ENCODE measurements at regions not wholly inside any gene's neighbourhood (a gene's known extent, or its start where the extent isn't known, plus 50 kb on each side); places are given as distances from the start of the nearest gene placed in this dataset.

GRCh38 chr2:64399521-64399920 is 54.4 kb upstream of the LGALSL start:
- no peak overlapping the region for H3K4me3 Mint-ChIP-seq
- no peak overlapping the region for H3K27ac Mint-ChIP-seq
- H3K4me1 Mint-ChIP-seq (ENCODE audit: low read depth), result no peaks in the 10 kb centered on the region
- no peaks in the 10 kb centered on the region for H3K9me3 Mint-ChIP-seq
- H3K36me3 Mint-ChIP-seq (ENCODE audit: low read depth), result no peaks in the 10 kb centered on the region
- H3K27me3 Mint-ChIP-seq (ENCODE audit: low read depth), result no peaks in the 10 kb centered on the region

- Mint-ChIP-seq H3K27ac (no peak overlapping the region), H3K9me3 (no peaks in the 10 kb centered on the region), H3K36me3 (ENCODE audit: low read depth) (no peaks in the 10 kb centered on the region), H3K27me3 (ENCODE audit: low read depth) (no peaks in the 10 kb centered on the region), H3K4me1 (ENCODE audit: low read depth) (no peaks in the 10 kb centered on the region), H3K4me3 (no peak overlapping the region)
Measured at GRCh38 chr2:64400105-64400728, 53.7 kb upstream of the LGALSL start.

GRCh38 chr2:64400733-64401528 is 53.0 kb upstream of the LGALSL start:
- Mint-ChIP-seq H3K4me3 (no peak overlapping the region), H3K36me3 (ENCODE audit: low read depth) (no peaks in the 10 kb centered on the region), H3K9me3 (no peaks in the 10 kb centered on the region), H3K27ac (no peak overlapping the region), H3K4me1 (ENCODE audit: low read depth) (no peaks in the 10 kb centered on the region), H3K27me3 (ENCODE audit: low read depth) (no peaks in the 10 kb centered on the region)

- H3K27ac Mint-ChIP-seq, result no peak overlapping the region
- H3K27me3 Mint-ChIP-seq (ENCODE audit: low read depth), result no peaks in the 10 kb centered on the region
- H3K9me3 Mint-ChIP-seq, result no peaks in the 10 kb centered on the region
- H3K4me3 Mint-ChIP-seq, result no peak overlapping the region
- H3K4me1 Mint-ChIP-seq (ENCODE audit: low read depth), result no peaks in the 10 kb centered on the region
- H3K36me3 Mint-ChIP-seq (ENCODE audit: low read depth), result no peaks in the 10 kb centered on the region
Measured at GRCh38 chr2:64401529-64401880, 52.5 kb upstream of the LGALSL start.

GRCh38 chr2:64402876-64403275 is 51.1 kb upstream of the LGALSL start:
- Mint-ChIP-seq H3K4me1 (ENCODE audit: low read depth) (no peaks in the 10 kb centered on the region), H3K27me3 (ENCODE audit: low read depth) (no peaks in the 10 kb centered on the region), H3K4me3 (no peak overlapping the region)

GRCh38 chr2:64403426-64403825 is 50.5 kb upstream of the LGALSL start:
- Mint-ChIP-seq H3K36me3 (ENCODE audit: low read depth) (no peaks in the 10 kb centered on the region), H3K4me3 (no peak overlapping the region), H3K27me3 (ENCODE audit: low read depth) (no peaks in the 10 kb centered on the region), H3K27ac (no peak overlapping the region), H3K9me3 (no peaks in the 10 kb centered on the region), H3K4me1 (ENCODE audit: low read depth) (no peaks in the 10 kb centered on the region)

More at GRCh38 chr2:64402876-64403275, 51.1 kb upstream of the LGALSL start:
- H3K27ac Mint-ChIP-seq, result no peak overlapping the region
- no peaks in the 10 kb centered on the region for H3K36me3 Mint-ChIP-seq (ENCODE audit: low read depth)
- no peaks in the 10 kb centered on the region for H3K9me3 Mint-ChIP-seq

GRCh38 chr2:64404002-64404731 is 49.8 kb upstream of the LGALSL start:
- Mint-ChIP-seq H3K4me3 (no peak overlapping the region), H3K27me3 (ENCODE audit: low read depth) (peaks cover under 1% of the 10 kb centered on the region), H3K9me3 (no peaks in the 10 kb centered on the region), H3K27ac (no peak overlapping the region), H3K36me3 (ENCODE audit: low read depth) (no peaks in the 10 kb centered on the region), H3K4me1 (ENCODE audit: low read depth) (no peaks in the 10 kb centered on the region)
